Islet of Langerhans (tissue), 1 donor: ENCODE measurements at regions not wholly inside any gene's neighbourhood (a gene's known extent, or its start where the extent isn't known, plus 50 kb on each side); places are given as distances from the start of the nearest gene placed in this dataset.

Experiments
- FAIRE-seq: peaks from one replicate; lab custom pipeline; 2011; peaks lifted over from hg19 to GRCh38; lab: Jason Lieb, UNC

- FAIRE-seq, result no peak
Measured at GRCh38 chr4:156594624-156595023, 377.0 kb downstream of the PDGFC start.

GRCh38 chr4:156593464-156593863 lies 378.1 kb downstream of the PDGFC start:
- FAIRE-seq, result no peak

DNA sequence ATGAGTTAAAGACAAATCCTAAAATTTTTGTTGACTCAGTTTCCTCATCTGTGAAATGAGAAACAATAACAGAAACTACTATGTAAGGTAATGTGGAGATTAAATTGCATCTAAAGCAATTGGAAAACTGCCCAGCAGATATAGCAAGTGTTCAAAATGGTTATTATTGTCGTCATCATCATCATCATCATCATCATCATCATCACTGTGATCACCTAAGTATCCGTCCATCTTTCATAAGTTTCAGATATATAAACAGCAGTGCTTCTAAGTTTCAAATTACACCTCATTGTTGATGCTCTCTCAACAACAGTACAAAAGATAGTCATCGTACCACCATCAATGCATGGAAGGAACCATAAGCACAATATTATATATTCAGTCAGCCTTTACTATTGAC lies 379.9 kb downstream of the PDGFC start:
- FAIRE-seq, result no peak

GRCh38 chr4:156584100-156584499 lies 387.5 kb downstream of the PDGFC start:
- no peak for FAIRE-seq

- no peak for FAIRE-seq
Measured at GRCh38 chr4:156583265-156583664, 388.3 kb downstream of the PDGFC start.

DNA sequence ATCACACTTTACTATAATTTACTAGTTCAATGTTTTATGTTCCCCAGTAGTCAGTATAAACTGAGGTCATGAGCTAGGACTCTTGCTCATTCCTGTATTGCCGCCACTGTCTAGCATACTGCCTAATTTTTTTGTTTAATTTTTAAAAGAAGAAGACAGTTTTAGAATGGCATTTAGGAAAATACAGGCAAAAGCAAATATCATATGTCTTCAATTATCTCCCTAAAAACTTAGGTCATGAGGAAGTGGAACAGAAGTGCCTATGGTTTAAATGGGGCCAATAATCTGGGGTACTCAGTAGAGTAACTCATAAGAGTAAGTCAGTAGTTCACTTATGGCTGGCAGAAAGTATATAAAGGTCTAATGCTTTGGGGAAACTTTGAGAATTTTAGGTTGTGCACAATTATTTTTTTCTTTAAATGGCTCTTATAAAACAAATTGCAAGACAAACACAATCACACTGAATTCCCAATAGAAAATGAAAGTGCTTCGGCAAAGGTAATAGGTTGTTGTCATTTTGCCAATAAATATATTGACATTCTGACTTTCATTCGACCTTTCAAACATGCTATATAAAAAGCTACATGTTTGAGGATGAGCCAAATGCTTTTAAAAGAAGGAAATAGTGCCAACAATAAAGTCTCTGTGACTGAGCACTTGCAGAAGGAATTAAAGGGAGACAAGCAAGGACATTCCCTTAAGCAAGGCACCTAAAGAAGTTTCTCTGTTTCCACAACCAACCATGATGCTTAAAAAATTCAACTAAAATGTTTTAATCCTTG lies 390.1 kb downstream of the PDGFC start:
- no peak for FAIRE-seq

- FAIRE-seq, result no peak
Measured at GRCh38 chr4:156578713-156579112, 392.9 kb downstream of the PDGFC start.

- no peak for FAIRE-seq
Measured at GRCh38 chr4:156578005-156578404, 393.6 kb downstream of the PDGFC start.

- FAIRE-seq, result no peak
Measured at GRCh38 chr4:156576946-156577345, 394.7 kb downstream of the PDGFC start.

- FAIRE-seq, result no peak
Measured at GRCh38 chr4:156575430-156576073, 396.0 kb downstream of the PDGFC start.

GRCh38 chr4:156571146-156571545 lies 400.5 kb downstream of the PDGFC start:
- no peak for FAIRE-seq

- no peak for FAIRE-seq
Measured at GRCh38 chr4:156569535-156569934, 402.1 kb downstream of the PDGFC start.

DNA sequence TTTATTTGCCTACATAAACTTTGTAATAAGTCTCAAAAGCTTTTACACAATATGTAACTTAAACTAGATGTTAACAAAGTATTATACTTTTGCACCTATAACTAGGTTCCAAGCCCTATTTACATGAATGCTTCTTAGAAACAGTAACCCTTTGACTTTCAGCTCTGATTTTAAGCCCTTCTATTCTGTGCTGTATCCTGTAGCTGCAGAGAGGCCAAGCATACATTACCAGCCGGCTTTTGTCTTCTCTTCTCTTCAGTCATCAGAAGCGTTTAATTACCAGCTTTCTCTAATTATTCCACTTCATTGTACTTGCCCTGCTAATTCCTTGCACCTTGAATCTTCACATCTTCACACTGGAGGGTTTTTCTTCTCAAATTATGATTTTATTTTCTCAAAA lies 403.1 kb downstream of the PDGFC start:
- no peak for FAIRE-seq

GRCh38 chr4:156568041-156568440 lies 403.6 kb downstream of the PDGFC start:
- no peak for FAIRE-seq

GRCh38 chr4:156560701-156561100 lies 410.9 kb downstream of the PDGFC start:
- FAIRE-seq, result no peak

- no peak for FAIRE-seq
Measured at GRCh38 chr4:156559346-156559745, 412.3 kb downstream of the PDGFC start.

DNA sequence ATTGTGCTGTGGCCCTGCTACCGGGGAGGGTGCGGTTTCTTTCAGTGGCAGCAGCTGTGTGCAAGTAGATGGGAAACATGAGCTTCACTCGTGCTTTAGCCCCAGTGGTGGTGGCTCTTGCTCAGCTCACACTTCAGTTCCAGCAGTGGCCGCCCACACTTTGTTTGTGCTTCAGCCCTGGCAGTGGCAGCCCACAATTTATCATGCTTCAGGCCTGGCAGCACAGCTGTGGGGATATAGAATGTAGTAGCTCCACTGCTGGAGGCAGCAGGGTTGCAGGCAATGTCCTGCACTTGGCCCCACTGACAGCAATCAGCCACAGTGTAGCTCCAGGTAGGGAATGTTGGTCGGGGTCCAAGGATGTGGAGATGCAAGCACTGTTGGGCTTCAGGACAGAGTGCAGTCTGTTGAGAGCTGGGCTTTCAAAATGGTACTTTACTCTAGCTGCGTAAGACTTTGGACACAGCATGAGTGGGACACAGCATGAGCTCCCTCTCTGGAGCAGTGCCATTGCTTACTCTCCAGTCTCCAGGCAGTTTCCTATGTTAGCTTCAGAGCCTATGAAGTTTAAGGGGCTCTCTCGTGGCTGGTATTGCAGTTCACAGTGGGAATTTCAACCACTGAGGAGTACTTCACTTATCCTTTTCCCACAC lies 413.1 kb downstream of the PDGFC start:
- no peak for FAIRE-seq

DNA sequence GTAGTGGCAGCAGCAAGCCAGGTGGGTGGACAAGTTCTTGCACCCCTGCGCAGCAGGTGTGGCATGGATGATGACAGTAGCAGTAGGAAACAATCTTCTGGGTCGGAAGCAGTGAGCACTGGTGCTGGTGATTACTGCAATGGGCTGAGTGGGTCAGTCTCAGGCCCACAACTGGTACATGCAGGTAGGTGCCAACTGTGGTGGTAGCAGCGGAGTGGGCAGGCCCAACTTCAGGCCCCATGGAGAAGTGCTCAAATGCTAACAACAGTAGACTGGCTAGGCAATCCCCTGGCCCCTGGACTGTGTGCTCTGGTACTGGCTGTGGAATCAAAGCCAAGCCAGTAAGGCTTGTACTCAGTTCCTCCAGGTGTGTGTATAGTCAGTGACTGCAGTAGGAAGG lies 413.7 kb downstream of the PDGFC start:
- FAIRE-seq, result no peak

DNA sequence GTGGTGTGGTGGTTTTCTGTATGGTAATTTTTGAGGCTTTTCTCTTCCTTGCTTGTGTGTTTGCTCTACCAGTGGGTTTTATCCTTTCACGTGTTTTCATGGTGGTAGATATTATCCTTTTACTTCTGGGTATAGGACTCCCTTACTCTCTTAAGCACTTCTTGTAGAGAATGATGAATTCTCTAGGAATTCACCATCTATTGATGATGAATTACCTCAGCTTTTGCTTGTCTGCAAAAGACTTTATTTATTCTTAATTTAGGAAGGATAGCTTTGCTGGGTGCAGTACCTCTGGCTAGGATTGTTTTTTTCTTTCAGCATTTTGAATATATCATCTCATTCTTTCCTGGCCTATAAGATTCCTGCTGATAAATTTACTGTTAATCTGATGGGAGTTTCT lies 415.3 kb downstream of the PDGFC start:
- no peak for FAIRE-seq

- FAIRE-seq, result no peak
Measured at GRCh38 chr4:156553659-156554058, 417.9 kb downstream of the PDGFC start.

DNA sequence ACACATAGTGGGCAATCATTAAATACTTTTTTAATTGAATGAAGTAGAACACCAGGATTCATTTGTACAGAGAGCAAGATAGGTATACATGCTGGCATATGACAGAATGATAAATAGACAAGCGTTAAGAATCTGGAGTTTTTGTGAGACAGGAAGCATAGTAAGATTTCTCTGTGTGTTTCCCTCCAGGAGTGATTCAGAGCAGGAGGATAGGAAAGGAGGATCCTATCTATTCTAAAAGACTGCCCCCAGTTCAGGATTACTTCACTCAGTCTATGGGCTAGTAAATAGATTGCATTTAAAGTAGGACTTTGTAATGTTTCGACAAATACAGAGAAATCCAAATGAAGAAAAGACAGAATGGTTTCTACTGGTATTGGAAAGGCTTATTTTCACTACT lies 423.7 kb downstream of the PDGFC start:
- FAIRE-seq, result no peak

GRCh38 chr4:156547439-156547838 lies 424.2 kb downstream of the PDGFC start:
- no peak for FAIRE-seq

GRCh38 chr4:156545003-156545785 lies 426.4 kb downstream of the PDGFC start:
- no peak for FAIRE-seq
